ENCODE measurements at regions not wholly inside any gene's neighbourhood (a gene's known extent, or its start where the extent isn't known, plus 50 kb on each side); places are given as distances from the start of the nearest gene placed in this dataset.

DNA sequence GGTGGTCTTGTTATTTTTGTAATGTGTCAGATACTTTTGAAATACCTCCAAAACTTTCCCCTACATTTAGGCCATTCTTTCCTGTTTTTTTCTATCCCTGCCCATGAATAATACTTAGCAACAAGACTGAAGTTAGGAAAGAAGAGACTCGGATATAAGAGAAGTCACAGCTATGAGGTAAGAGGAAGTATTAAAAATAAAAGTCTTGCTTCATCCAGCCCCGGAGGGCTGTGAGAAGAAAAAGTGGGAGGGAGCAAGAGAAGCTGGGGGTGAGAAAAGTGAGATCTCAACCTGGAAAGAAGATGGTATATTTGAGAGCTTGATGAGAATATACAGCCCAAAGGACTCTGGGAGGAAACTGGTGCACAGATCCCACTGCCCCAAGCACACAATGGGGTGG lies 213.5 kb upstream of the CDIN1 start:
- no peak for TF ChIP-seq POLR2AphosphoS5 (IDR thresholded peaks at IDR 0.05; ENCODE audit: low read depth, low read length)
- TF ChIP-seq, protein P1, sequence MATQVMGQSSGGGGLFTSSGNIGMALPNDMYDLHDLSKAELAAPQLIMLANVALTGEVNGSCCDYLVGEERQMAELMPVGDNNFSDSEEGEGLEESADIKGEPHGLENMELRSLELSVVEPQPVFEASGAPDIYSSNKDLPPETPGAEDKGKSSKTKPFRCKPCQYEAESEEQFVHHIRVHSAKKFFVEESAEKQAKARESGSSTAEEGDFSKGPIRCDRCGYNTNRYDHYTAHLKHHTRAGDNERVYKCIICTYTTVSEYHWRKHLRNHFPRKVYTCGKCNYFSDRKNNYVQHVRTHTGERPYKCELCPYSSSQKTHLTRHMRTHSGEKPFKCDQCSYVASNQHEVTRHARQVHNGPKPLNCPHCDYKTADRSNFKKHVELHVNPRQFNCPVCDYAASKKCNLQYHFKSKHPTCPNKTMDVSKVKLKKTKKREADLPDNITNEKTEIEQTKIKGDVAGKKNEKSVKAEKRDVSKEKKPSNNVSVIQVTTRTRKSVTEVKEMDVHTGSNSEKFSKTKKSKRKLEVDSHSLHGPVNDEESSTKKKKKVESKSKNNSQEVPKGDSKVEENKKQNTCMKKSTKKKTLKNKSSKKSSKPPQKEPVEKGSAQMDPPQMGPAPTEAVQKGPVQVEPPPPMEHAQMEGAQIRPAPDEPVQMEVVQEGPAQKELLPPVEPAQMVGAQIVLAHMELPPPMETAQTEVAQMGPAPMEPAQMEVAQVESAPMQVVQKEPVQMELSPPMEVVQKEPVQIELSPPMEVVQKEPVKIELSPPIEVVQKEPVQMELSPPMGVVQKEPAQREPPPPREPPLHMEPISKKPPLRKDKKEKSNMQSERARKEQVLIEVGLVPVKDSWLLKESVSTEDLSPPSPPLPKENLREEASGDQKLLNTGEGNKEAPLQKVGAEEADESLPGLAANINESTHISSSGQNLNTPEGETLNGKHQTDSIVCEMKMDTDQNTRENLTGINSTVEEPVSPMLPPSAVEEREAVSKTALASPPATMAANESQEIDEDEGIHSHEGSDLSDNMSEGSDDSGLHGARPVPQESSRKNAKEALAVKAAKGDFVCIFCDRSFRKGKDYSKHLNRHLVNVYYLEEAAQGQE (IDR thresholded peaks at IDR 0.05; ENCODE audit: insufficient read depth in 1 of 2, low read depth in 2 of 2, low read length in 2 of 2) = no peak
- no peak for TF ChIP-seq TAF1 (IDR thresholded peaks at IDR 0.05; ENCODE audit: borderline replicate concordance, insufficient read depth, low read length)
- no peak for TF ChIP-seq SIN3A (IDR thresholded peaks at IDR 0.05; ENCODE audit: borderline replicate concordance, insufficient read depth, low read length)
- TF ChIP-seq FOXP2 (optimal IDR thresholded peaks at IDR 0.05; ENCODE audit: borderline replicate concordance, extremely low read depth, extremely low read length, insufficient read depth) = no peak
